ENCODE measurements at regions not wholly inside any gene's neighbourhood (a gene's known extent, or its start where the extent isn't known, plus 50 kb on each side); places are given as distances from the start of the nearest gene placed in this dataset.

GRCh38 chr13:84998681-84999080 lies 800.5 kb downstream of the SLITRK6 start:
- Histone ChIP-seq H3K27me3 (ENCODE audit: control insufficient read depth, insufficient read depth, low read length) (no peaks in the 10 kb centered on the region), H3K36me3 (replicated peaks; ENCODE audit: control insufficient read depth, insufficient read depth, low read length) (no peaks in the 10 kb centered on the region), H3K4me3 (ENCODE audit: insufficient read depth, low read depth, low read length) (no peak overlapping the region)
- DNase-seq = no peak

DNA sequence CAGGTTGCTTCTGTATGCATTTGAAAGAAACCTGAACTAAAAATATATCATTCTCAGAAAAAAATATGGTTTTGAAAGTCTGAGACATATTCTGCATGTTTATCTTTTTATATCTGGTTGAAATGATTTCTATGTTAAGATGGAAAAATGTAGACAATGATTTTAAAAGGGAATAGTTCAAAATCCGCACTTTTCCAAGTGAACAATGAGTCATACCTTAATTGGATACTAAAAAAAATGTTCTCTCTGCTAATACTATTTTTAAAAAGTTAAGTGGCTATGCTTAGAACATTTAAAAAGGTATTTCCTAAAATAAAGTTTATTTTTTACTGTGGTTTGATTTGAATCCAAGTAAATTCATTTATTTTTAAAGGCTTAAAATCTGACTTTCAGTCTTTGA lies 801.4 kb downstream of the SLITRK6 start:
- Histone ChIP-seq H3K4me3 (ENCODE audit: insufficient read depth, low read depth, low read length) (no peak overlapping the region), H3K27me3 (ENCODE audit: control insufficient read depth, insufficient read depth, low read length) (no peaks in the 10 kb centered on the region), H3K36me3 (replicated peaks; ENCODE audit: control insufficient read depth, insufficient read depth, low read length) (no peaks in the 10 kb centered on the region)
- DNase-seq = no peak

GRCh38 chr13:84994582-84994981 lies 804.6 kb downstream of the SLITRK6 start:
- Histone ChIP-seq H3K27me3 (ENCODE audit: control insufficient read depth, insufficient read depth, low read length) (no peaks in the 10 kb centered on the region), H3K4me3 (ENCODE audit: insufficient read depth, low read depth, low read length) (no peak overlapping the region), H3K36me3 (replicated peaks; ENCODE audit: control insufficient read depth, insufficient read depth, low read length) (no peaks in the 10 kb centered on the region)
- no peak for DNase-seq

GRCh38 chr13:84985860-84986259 lies 813.4 kb downstream of the SLITRK6 start:
- no peaks in the 10 kb centered on the region for H3K27me3 ChIP-seq (ENCODE audit: control insufficient read depth, insufficient read depth, low read length)
- peak; percentile 3 for DNase-seq
- H3K36me3 ChIP-seq (replicated peaks; ENCODE audit: control insufficient read depth, insufficient read depth, low read length) = no peaks in the 10 kb centered on the region
- H3K4me3 ChIP-seq (ENCODE audit: insufficient read depth, low read depth, low read length) = no peak overlapping the region

DNA sequence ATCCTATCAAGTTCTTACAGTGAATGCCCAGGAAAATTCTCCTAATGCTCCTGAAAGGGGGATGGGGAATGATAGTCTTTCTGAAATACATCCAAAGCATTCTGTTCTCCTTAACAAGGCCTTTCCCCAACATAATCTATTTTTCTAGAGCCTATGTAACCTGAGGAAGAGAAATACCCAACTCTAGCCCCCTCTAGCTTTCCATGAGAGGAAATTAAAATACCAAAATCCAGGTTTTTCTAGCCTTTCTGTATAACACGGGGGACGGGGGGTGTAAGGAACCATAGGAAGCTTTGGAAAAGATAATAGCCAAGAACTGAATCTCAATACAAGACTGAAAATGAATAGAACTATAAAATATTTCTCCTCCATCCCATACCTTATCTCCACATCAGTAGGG lies 815.9 kb downstream of the SLITRK6 start:
- H3K36me3 ChIP-seq (replicated peaks; ENCODE audit: control insufficient read depth, insufficient read depth, low read length) = no peaks in the 10 kb centered on the region
- no peak overlapping the region for H3K4me3 ChIP-seq (ENCODE audit: insufficient read depth, low read depth, low read length)
- no peaks in the 10 kb centered on the region for H3K27me3 ChIP-seq (ENCODE audit: control insufficient read depth, insufficient read depth, low read length)
- DNase-seq = no peak

- DNase-seq = no peak
- H3K36me3 ChIP-seq (replicated peaks; ENCODE audit: control insufficient read depth, insufficient read depth, low read length) = no peaks in the 10 kb centered on the region
- no peak overlapping the region for H3K4me3 ChIP-seq (ENCODE audit: insufficient read depth, low read depth, low read length)
- no peaks in the 10 kb centered on the region for H3K27me3 ChIP-seq (ENCODE audit: control insufficient read depth, insufficient read depth, low read length)
These were observed 818.6 kb downstream of the SLITRK6 start for GRCh38 chr13:84980571-84980970.

GRCh38 chr13:84978851-84979250 lies 820.4 kb downstream of the SLITRK6 start:
- Histone ChIP-seq H3K4me3 (ENCODE audit: insufficient read depth, low read depth, low read length) (no peak overlapping the region), H3K27me3 (ENCODE audit: control insufficient read depth, insufficient read depth, low read length) (no peaks in the 10 kb centered on the region), H3K36me3 (replicated peaks; ENCODE audit: control insufficient read depth, insufficient read depth, low read length) (no peaks in the 10 kb centered on the region)
- DNase-seq = no peak

- no peak overlapping the region for H3K4me3 ChIP-seq (ENCODE audit: insufficient read depth, low read depth, low read length)
- no peak for DNase-seq
- no peaks in the 10 kb centered on the region for H3K27me3 ChIP-seq (ENCODE audit: control insufficient read depth, insufficient read depth, low read length)
- no peaks in the 10 kb centered on the region for H3K36me3 ChIP-seq (replicated peaks; ENCODE audit: control insufficient read depth, insufficient read depth, low read length)
These were observed 825.6 kb downstream of the SLITRK6 start for GRCh38 chr13:84973661-84974060.

- H3K4me3 ChIP-seq (ENCODE audit: insufficient read depth, low read depth, low read length) = no peak overlapping the region
- H3K27me3 ChIP-seq (ENCODE audit: control insufficient read depth, insufficient read depth, low read length) = no peaks in the 10 kb centered on the region
- no peaks in the 10 kb centered on the region for H3K36me3 ChIP-seq (replicated peaks; ENCODE audit: control insufficient read depth, insufficient read depth, low read length)
- DNase-seq = no peak
These were observed 826.3 kb downstream of the SLITRK6 start for GRCh38 chr13:84972907-84973306.

GRCh38 chr13:84962849-84963248 lies 836.4 kb downstream of the SLITRK6 start:
- Histone ChIP-seq H3K36me3 (replicated peaks; ENCODE audit: control insufficient read depth, insufficient read depth, low read length) (no peaks in the 10 kb centered on the region), H3K4me3 (ENCODE audit: insufficient read depth, low read depth, low read length) (no peak overlapping the region)

GRCh38 chr13:84962141-84962750 lies 837.0 kb downstream of the SLITRK6 start:
- Histone ChIP-seq H3K36me3 (replicated peaks; ENCODE audit: control insufficient read depth, insufficient read depth, low read length) (no peaks in the 10 kb centered on the region), H3K4me3 (ENCODE audit: insufficient read depth, low read depth, low read length) (no peak overlapping the region), H3K27me3 (ENCODE audit: control insufficient read depth, insufficient read depth, low read length) (no peaks in the 10 kb centered on the region)
- peak; percentile 1 for DNase-seq

More at GRCh38 chr13:84962849-84963248, 836.4 kb downstream of the SLITRK6 start:
- no peaks in the 10 kb centered on the region for H3K27me3 ChIP-seq (ENCODE audit: control insufficient read depth, insufficient read depth, low read length)
- DNase-seq = no peak

DNA sequence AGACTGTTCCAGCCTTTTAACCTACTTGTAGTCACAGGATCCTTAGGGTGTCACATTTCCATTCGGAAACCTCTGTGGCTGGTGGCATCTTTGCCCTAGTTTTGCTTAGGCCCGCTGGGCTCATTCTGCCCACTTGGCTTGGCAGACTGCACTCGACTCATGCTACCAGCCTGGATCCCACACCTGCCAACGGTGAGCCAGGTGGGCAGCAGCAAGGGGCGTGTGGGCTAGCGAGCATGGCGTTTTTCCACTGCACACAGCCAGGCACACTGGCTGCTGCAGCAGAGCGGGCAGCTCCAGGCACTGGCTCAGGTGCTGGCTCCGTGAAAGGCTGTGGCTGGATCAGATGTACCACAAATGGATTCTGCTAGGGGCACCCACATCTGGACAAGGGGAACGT lies 838.2 kb downstream of the SLITRK6 start:
- no peak overlapping the region for H3K4me3 ChIP-seq (ENCODE audit: insufficient read depth, low read depth, low read length)
- H3K36me3 ChIP-seq (replicated peaks; ENCODE audit: control insufficient read depth, insufficient read depth, low read length) = no peaks in the 10 kb centered on the region
- no peak for DNase-seq
- H3K27me3 ChIP-seq (ENCODE audit: control insufficient read depth, insufficient read depth, low read length) = no peaks in the 10 kb centered on the region

DNA sequence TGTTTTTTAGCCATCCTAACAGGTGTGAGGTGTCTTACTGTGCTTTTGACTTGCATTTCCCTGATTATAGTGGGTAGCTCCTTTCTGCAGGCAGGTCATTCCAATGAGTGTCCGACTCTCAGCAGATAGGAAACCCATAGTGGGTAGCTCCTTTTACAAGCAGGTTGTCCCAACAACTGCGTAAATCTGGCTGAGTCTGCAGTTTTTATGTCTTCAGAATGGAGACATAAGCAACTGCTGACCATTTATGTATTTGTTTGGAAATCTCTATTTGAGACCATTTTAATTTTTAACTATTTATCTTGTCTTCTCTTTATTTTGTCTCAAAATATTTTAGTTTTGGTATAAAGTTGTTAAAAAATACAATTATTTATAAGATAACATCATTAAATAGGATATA lies 839.4 kb downstream of the SLITRK6 start:
- no peaks in the 10 kb centered on the region for H3K36me3 ChIP-seq (replicated peaks; ENCODE audit: control insufficient read depth, insufficient read depth, low read length)
- no peaks in the 10 kb centered on the region for H3K27me3 ChIP-seq (ENCODE audit: control insufficient read depth, insufficient read depth, low read length)
- no peak overlapping the region for H3K4me3 ChIP-seq (ENCODE audit: insufficient read depth, low read depth, low read length)
- no peak for DNase-seq

DNA sequence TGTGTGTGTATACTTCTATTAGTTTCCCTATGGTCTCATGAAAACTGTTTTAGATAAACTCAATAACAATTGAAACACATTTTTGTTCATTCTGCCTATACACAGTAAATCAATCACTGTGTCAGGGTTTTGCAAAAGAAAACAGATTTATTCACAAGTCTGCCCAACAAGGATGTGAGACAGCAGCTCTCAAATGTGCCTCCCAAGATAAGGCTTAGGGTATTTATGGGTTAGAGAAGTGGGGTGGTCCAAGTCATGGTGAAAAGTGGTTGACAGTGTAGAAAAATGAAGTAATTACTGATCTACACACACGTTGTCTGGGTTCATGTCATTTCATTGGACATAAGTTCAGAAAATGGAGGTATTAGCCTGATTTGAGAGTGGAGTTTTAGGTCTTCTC lies 844.6 kb downstream of the SLITRK6 start:
- H3K36me3 ChIP-seq (replicated peaks; ENCODE audit: control insufficient read depth, insufficient read depth, low read length) = no peaks in the 10 kb centered on the region
- H3K4me3 ChIP-seq (ENCODE audit: insufficient read depth, low read depth, low read length) = no peak overlapping the region
- no peaks in the 10 kb centered on the region for H3K27me3 ChIP-seq (ENCODE audit: control insufficient read depth, insufficient read depth, low read length)
- no peak for DNase-seq

- H3K36me3 ChIP-seq (replicated peaks; ENCODE audit: control insufficient read depth, insufficient read depth, low read length) = no peaks in the 10 kb centered on the region
- H3K27me3 ChIP-seq (ENCODE audit: control insufficient read depth, insufficient read depth, low read length) = no peaks in the 10 kb centered on the region
- H3K4me3 ChIP-seq (ENCODE audit: insufficient read depth, low read depth, low read length) = no peak overlapping the region
- DNase-seq = no peak
These were observed 848.1 kb downstream of the SLITRK6 start for GRCh38 chr13:84951128-84951527.

- H3K36me3 ChIP-seq (replicated peaks; ENCODE audit: control insufficient read depth, insufficient read depth, low read length) = no peaks in the 10 kb centered on the region
- no peak overlapping the region for H3K4me3 ChIP-seq (ENCODE audit: insufficient read depth, low read depth, low read length)
- no peak for DNase-seq
These were observed 853.0 kb downstream of the SLITRK6 start for GRCh38 chr13:84946192-84946591.

More at GRCh38 chr13:84946192-84946591, 853.0 kb downstream of the SLITRK6 start:
- no peaks in the 10 kb centered on the region for H3K27me3 ChIP-seq (ENCODE audit: control insufficient read depth, insufficient read depth, low read length)
